Esophagus squamous epithelium (tissue), 5 donors: ENCODE measurements at regions not wholly inside any gene's neighbourhood (a gene's known extent, or its start where the extent isn't known, plus 50 kb on each side); places are given as distances from the start of the nearest gene placed in this dataset.

Source experiments
- DNase-seq: peaks from one replicate; lab custom pipeline; 2025; lab: John Stamatoyannopoulos, UW
- H3K27ac ChIP-seq, 4 donors: fragments of 200-600 bp; sonication (generic); one replicate each; pipeline ENCODE4 v1.5.1; 2016 to 2019; ENCODE audit warnings: mild to moderate bottlenecking in 1 of 4
- H3K27me3 ChIP-seq, 4 donors: fragments of 200-600 bp; sonication (generic); 1 replicate in 3 of 4; 2 replicates in 1 of 4; pipeline versions ENCODE4 v1.5.1 to v1.6.0; 2017 to 2021; ENCODE audit warnings: antibody characterized with exemption in 1 of 4
- H3K36me3 ChIP-seq, 3 donors: fragments of 200-600 bp; sonication (generic); one replicate each; pipeline ENCODE4 v1.5.1; 2016 to 2019
- H3K4me1 ChIP-seq, 3 donors: fragments of 200-600 bp; sonication (generic); one replicate each; pipeline ENCODE4 v1.5.1; 2017 to 2019
- H3K4me3 ChIP-seq, 4 donors: fragments of 200-600 bp; sonication (generic); 1 replicate in 3 of 4; 2 replicates in 1 of 4; pipeline ENCODE4 v1.5.1; 2016 to 2019; ENCODE audit warnings: mild to moderate bottlenecking in 2 of 4, moderate library complexity in 1 of 4
- H3K9me3 ChIP-seq, 3 donors: fragments of 200-600 bp; sonication (generic); one replicate each; pipeline ENCODE4 v1.5.1; 2016 to 2019
- POLR2A ChIP-seq, 4 donors: fragments of 450-650 bp; IDR thresholded peaks; one replicate each; pipeline ENCODE4 v1.6.1; 2017; ENCODE audit warnings: antibody characterized with exemption in 4 of 4, mild to moderate bottlenecking in 4 of 4, moderate library complexity in 3 of 4
- WGBS, 2 donors: methylation state at CpG; one replicate each; pipeline ENCODE4 v1.1.5; 2018; 5-methylcytosine and 5-hydroxymethylcytosine counted together
- intact Hi-C: fragments of 100-400 bp; cut with DNase I; formaldehyde crosslinking; loops from one replicate; pipeline ENCODE4 v1.15.0; 2022
- TF ChIP-seq, protein P1 (sequence below), 6 experiments: fragments of 450-650 bp in 4 of 6; fragments of 200-600 bp in 2 of 6; sonication (generic) in 2 of 6; IDR thresholded peaks; one replicate each; pipeline ENCODE4 v1.5.1; 2016 to 2019; ENCODE audit warnings: antibody characterized with exemption in 6 of 6, mild to moderate bottlenecking in 4 of 6, moderate library complexity in 4 of 6
- donor health status: DM: yes; HTN: yes; CAD: no.

DNA sequence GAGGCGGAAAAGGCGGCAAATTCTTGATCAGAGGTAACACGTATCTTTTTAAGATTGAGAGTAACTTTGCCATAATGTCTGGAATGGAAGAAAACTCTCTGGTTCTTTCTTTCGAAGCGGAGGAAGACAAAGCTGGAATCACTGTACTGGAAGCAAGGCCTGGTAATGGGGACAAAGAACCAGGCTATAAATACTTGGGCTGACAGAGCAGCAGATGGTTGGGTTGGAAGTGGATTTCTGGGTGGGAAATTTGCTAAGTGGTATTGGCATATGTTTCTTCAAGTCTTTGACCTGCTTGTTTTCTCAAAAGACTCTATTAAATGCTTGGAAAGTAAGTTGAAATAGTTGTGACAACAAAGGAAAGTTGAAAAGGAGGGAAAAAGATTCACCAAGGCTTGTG is 87.3 kb upstream of the SFMBT2 start:
- intact Hi-C loops, result no loop called here
- peaks cover 0 to 6% (median 0%) of the 10 kb centered on the region in 3 donors for H3K4me1 ChIP-seq
- H3K4me3 ChIP-seq, result no peak overlapping the region
- no peaks in the 10 kb centered on the region for H3K36me3 ChIP-seq
- no peak for DNase-seq
- H3K27me3 ChIP-seq, result peaks cover 0 to 19% (median 0%) of the 10 kb centered on the region in 4 donors
- 93% methylated on average over 5 of the region's 5 CpGs for WGBS, 2 donors
- no peak overlapping the region for H3K27ac ChIP-seq
- H3K9me3 ChIP-seq, result no peaks in the 10 kb centered on the region
- TF ChIP-seq, protein P1, sequence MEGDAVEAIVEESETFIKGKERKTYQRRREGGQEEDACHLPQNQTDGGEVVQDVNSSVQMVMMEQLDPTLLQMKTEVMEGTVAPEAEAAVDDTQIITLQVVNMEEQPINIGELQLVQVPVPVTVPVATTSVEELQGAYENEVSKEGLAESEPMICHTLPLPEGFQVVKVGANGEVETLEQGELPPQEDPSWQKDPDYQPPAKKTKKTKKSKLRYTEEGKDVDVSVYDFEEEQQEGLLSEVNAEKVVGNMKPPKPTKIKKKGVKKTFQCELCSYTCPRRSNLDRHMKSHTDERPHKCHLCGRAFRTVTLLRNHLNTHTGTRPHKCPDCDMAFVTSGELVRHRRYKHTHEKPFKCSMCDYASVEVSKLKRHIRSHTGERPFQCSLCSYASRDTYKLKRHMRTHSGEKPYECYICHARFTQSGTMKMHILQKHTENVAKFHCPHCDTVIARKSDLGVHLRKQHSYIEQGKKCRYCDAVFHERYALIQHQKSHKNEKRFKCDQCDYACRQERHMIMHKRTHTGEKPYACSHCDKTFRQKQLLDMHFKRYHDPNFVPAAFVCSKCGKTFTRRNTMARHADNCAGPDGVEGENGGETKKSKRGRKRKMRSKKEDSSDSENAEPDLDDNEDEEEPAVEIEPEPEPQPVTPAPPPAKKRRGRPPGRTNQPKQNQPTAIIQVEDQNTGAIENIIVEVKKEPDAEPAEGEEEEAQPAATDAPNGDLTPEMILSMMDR (IDR thresholded peaks at IDR 0.05), result no peak
- no peak for TF ChIP-seq POLR2A (IDR thresholded peaks at IDR 0.05)

- Histone ChIP-seq H3K27me3 (peaks cover 0 to 11% (median 0%) of the 10 kb centered on the region in 4 donors), H3K4me3 (no peak overlapping the region), H3K9me3 (peaks cover 0 to 4% (median 0%) of the 10 kb centered on the region in 3 donors), H3K36me3 (no peaks in the 10 kb centered on the region), H3K27ac (no peak overlapping the region), H3K4me1 (peaks cover 0 to 6% (median 0%) of the 10 kb centered on the region in 3 donors)
- DNase-seq, result no peak
- WGBS, 2 donors, result 60 to 70% methylated on average over 2 of the region's 2 CpGs
- TF ChIP-seq POLR2A (IDR thresholded peaks at IDR 0.05), result no peak
- TF ChIP-seq, protein P1 (IDR thresholded peaks at IDR 0.05), result no peak
- intact Hi-C loops, result no loop called here
Measured at GRCh38 chr10:7493996-7494395, 83.2 kb upstream of the SFMBT2 start.

- intact Hi-C loops, result no loop called here
- DNase-seq, result no peak
- 43 to 46% methylated on average over 4 of the region's 4 CpGs for WGBS, 2 donors
- no peak overlapping the region for H3K4me3 ChIP-seq
- H3K36me3 ChIP-seq, result no peaks in the 10 kb centered on the region
- no peak overlapping the region for H3K27ac ChIP-seq
- H3K9me3 ChIP-seq, result peaks cover 0 to 4% (median 0%) of the 10 kb centered on the region in 3 donors
- no peak for TF ChIP-seq POLR2A (IDR thresholded peaks at IDR 0.05)
- TF ChIP-seq, protein P1 (IDR thresholded peaks at IDR 0.05), result no peak
- H3K4me1 ChIP-seq, result peaks cover 0 to 6% (median 0%) of the 10 kb centered on the region in 3 donors
- peaks cover 0 to 11% (median 0%) of the 10 kb centered on the region in 4 donors for H3K27me3 ChIP-seq
Measured at GRCh38 chr10:7492660-7493046, 81.8 kb upstream of the SFMBT2 start.

GRCh38 chr10:7491949-7492659 is 81.3 kb upstream of the SFMBT2 start:
- no peak for TF ChIP-seq POLR2A (IDR thresholded peaks at IDR 0.05)
- TF ChIP-seq, protein P1 (IDR thresholded peaks at IDR 0.05), result no peak

DNA sequence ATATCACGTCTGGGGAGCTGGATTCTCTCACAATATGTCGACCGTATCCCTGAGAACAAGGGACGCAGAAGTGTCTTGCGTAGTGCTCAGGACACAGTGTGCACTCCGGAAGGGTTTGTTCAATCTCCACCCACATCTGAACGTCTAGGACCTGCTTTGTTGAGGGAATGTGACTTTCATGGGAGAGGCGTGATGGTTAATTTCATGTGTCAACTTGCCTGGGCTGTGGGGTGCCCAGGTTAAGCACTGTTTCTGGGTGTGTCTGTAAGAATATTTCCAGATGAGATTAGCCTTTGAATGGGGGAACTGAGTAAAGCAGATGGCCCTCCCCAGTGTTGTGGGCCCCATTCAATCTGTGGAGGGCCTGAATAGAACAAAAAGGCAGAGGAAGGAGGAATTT is 80.4 kb upstream of the SFMBT2 start:
- Histone ChIP-seq H3K9me3 (peaks cover 0 to 4% (median 0%) of the 10 kb centered on the region in 3 donors), H3K4me1 (peaks cover 0 to 6% (median 0%) of the 10 kb centered on the region in 3 donors), H3K27me3 (peaks cover 0 to 12% (median 1%) of the 10 kb centered on the region in 4 donors), H3K36me3 (no peaks in the 10 kb centered on the region), H3K4me3 (no peak overlapping the region), H3K27ac (no peak overlapping the region)
- intact Hi-C loops, result no loop called here
- no peak for DNase-seq
- WGBS, 2 donors, result 64 to 68% methylated on average over 8 of the region's 8 CpGs
- TF ChIP-seq, protein P1 (IDR thresholded peaks at IDR 0.05), result no peak
- no peak for TF ChIP-seq POLR2A (IDR thresholded peaks at IDR 0.05)

More at GRCh38 chr10:7491949-7492659, 81.3 kb upstream of the SFMBT2 start:
- H3K27ac ChIP-seq, result no peak overlapping the region
- intact Hi-C loops, result no loop called here
- H3K27me3 ChIP-seq, result peaks cover 0 to 10% (median 0%) of the 10 kb centered on the region in 4 donors
- no peak for DNase-seq
- H3K9me3 ChIP-seq, result peaks cover 0 to 4% (median 0%) of the 10 kb centered on the region in 3 donors
- peaks cover 0 to 6% (median 0%) of the 10 kb centered on the region in 3 donors for H3K4me1 ChIP-seq
- H3K4me3 ChIP-seq, result no peak overlapping the region
- H3K36me3 ChIP-seq, result no peaks in the 10 kb centered on the region
